NOMO-1 (cell line): ENCODE measurements at regions not wholly inside any gene's neighbourhood (a gene's known extent, or its start where the extent isn't known, plus 50 kb on each side); places are given as distances from the start of the nearest gene placed in this dataset.

Experiments
- DNase-seq, 2 experiments: peaks; one replicate each; lab custom pipeline; 2025; ENCODE audit not compliant: unreplicated experiment in 2 of 2; lab: John Stamatoyannopoulos, UW

- DNase-seq, result no peak
These were observed 103.3 kb upstream of the B3GAT1 start for GRCh38 chr11:134515081-134515960.

GRCh38 chr11:134514354-134514951 lies 102.4 kb upstream of the B3GAT1 start:
- DNase-seq, result no peak

- no peak for DNase-seq
These were observed 101.6 kb upstream of the B3GAT1 start for GRCh38 chr11:134513585-134514120.

GRCh38 chr11:134512571-134513538 lies 100.8 kb upstream of the B3GAT1 start:
- no peak for DNase-seq

GRCh38 chr11:134512061-134512460 lies 100.0 kb upstream of the B3GAT1 start:
- DNase-seq, result no peak

GRCh38 chr11:134511255-134511654 lies 99.2 kb upstream of the B3GAT1 start:
- DNase-seq, result no peak

GRCh38 chr11:134510233-134511040 lies 98.4 kb upstream of the B3GAT1 start:
- DNase-seq, result no peak

- DNase-seq, result no peak
These were observed 97.6 kb upstream of the B3GAT1 start for GRCh38 chr11:134509381-134510232.

- DNase-seq, result no peak
These were observed 96.4 kb upstream of the B3GAT1 start for GRCh38 chr11:134508219-134508990.

GRCh38 chr11:134506046-134506445 lies 94.0 kb upstream of the B3GAT1 start:
- DNase-seq, result no peak

GRCh38 chr11:134505125-134505524 lies 93.1 kb upstream of the B3GAT1 start:
- DNase-seq, result no peak

- DNase-seq, result no peak
These were observed 92.3 kb upstream of the B3GAT1 start for GRCh38 chr11:134504146-134504905.

- no peak for DNase-seq
These were observed 91.6 kb upstream of the B3GAT1 start for GRCh38 chr11:134503596-134503995.

- no peak for DNase-seq
These were observed 91.1 kb upstream of the B3GAT1 start for GRCh38 chr11:134503100-134503499.

- DNase-seq, result no peak
These were observed 90.1 kb upstream of the B3GAT1 start for GRCh38 chr11:134502153-134502550.

- DNase-seq, result no peak
These were observed 89.5 kb upstream of the B3GAT1 start for GRCh38 chr11:134501406-134502152.

- no peak for DNase-seq
These were observed 88.6 kb upstream of the B3GAT1 start for GRCh38 chr11:134500621-134501020.
